ENCODE measurements at regions not wholly inside any gene's neighbourhood (a gene's known extent, or its start where the extent isn't known, plus 50 kb on each side); places are given as distances from the start of the nearest gene placed in this dataset.
"Not testable (repeated sequence)": the region's sequence is repeated elsewhere in the genome, so short reads cannot be mapped to it uniquely, and the experiment has no call there.

DNA sequence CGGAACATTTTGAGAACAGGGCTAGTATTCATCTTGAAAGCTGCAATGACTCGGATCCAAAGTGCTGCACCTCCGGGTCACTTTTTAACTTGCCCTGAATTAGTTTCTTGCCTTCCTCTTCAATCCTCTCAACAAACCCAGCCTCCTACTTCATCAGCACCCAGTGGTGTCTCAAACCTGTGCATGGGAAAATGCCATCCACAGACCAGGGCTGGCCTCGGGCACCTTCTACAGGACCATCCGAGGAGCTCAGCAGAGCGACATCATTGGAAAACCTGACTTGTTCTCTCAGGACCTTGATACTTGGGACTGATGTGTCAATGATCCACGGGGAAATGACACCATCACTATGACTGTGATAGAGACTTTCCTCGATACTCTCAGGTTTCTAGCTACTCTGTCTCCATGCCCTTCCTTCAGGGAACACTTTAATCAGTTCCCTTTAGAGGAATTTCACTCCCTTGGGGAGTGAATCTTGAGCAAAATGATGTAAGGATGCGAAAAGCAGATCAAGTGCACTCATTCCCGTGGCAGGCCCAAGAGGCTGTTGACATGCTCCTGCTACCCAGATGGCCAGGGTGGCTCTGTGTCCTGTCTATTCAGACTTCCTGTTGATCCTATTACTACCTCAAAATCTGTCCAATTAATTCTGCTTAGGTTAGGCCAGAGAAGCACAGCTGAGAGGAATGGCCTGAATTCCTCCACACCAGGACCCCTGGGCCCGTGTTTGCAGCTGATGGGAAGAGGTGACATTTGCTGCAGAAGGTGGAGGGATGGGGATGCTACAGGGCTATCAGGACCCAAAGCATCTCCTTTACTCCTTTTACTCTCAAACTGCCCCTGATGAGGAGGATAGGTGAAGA is 96.5 kb upstream of the SLC25A48 start:
- ATAC-seq, result no peak
- TF ChIP-seq BACH2 (CRISPR knock-in tag; IDR thresholded peaks at IDR 0.05; ENCODE audit: borderline replicate concordance) (no peak), SNAI2 (CRISPR knock-in tag; IDR thresholded peaks at IDR 0.05) (no peak)
- TF ChIP-seq, protein P1, sequence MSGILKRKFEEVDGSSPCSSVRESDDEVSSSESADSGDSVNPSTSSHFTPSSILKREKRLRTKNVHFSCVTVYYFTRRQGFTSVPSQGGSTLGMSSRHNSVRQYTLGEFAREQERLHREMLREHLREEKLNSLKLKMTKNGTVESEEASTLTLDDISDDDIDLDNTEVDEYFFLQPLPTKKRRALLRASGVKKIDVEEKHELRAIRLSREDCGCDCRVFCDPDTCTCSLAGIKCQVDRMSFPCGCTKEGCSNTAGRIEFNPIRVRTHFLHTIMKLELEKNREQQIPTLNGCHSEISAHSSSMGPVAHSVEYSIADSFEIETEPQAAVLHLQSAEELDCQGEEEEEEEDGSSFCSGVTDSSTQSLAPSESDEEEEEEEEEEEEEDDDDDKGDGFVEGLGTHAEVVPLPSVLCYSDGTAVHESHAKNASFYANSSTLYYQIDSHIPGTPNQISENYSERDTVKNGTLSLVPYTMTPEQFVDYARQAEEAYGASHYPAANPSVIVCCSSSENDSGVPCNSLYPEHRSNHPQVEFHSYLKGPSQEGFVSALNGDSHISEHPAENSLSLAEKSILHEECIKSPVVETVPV (CRISPR knock-in tag; IDR thresholded peaks at IDR 0.05), result no peak
- TF ChIP-seq, protein P2, sequence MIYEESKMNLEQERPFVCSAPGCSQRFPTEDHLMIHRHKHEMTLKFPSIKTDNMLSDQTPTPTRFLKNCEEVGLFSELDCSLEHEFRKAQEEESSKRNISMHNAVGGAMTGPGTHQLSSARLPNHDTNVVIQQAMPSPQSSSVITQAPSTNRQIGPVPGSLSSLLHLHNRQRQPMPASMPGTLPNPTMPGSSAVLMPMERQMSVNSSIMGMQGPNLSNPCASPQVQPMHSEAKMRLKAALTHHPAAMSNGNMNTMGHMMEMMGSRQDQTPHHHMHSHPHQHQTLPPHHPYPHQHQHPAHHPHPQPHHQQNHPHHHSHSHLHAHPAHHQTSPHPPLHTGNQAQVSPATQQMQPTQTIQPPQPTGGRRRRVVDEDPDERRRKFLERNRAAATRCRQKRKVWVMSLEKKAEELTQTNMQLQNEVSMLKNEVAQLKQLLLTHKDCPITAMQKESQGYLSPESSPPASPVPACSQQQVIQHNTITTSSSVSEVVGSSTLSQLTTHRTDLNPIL (CRISPR knock-in tag; IDR thresholded peaks at IDR 0.05; ENCODE audit: low read depth), result no peak

DNA sequence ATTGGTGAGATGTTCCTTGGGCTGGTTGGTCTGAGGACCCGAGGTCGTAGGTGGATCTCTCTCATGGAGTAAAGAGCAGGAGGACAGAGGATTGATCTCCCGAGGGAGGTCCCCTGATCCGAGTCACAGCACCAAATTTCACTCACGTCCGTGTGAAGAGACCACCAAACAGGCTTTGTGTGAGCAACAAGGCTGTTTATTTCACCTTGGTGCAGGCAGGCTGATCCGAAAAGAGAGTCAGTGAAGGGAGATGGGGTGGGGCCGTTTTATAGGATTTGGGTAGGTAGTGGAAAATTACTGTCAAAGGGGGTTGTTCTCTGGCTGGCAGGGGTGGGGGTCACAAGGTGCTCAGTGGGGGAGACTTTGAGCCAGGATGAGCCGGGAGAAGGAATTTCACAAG is 97.5 kb upstream of the SLC25A48 start:
- ATAC-seq, result not testable (repeated sequence)

DNA sequence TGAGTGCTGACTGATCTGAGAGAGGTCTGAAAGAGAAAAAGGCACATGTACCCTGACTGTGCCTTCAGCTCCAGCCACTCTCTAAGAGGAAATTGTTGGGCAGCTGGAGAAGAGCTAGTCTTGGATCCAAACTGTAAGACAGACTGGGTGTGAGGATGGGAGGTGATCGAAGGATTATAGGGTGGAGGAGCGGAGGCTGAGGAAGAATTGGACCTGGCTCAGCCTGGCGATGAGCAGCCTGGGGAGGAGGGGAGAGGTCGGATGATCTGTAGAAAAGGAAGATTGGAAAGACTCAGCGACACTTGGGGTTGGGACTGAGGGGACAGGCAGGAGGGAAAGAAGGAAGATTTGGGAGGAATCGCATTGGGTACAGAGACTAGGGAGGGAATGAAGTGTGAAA is 98.6 kb upstream of the SLC25A48 start:
- TF ChIP-seq, protein P1 (CRISPR knock-in tag; IDR thresholded peaks at IDR 0.05), result no peak
- TF ChIP-seq ZNF8 (CRISPR knock-in tag; IDR thresholded peaks at IDR 0.05) (no peak), ESRRG (CRISPR knock-in tag; IDR thresholded peaks at IDR 0.05) (no peak), ARNTL (CRISPR knock-in tag; IDR thresholded peaks at IDR 0.05; ENCODE audit: borderline replicate concordance, low read depth) (no peak), RARB (CRISPR knock-in tag; IDR thresholded peaks at IDR 0.05) (no peak)
- TF ChIP-seq, protein P2 (CRISPR knock-in tag; IDR thresholded peaks at IDR 0.05; ENCODE audit: low read depth), result no peak
- ATAC-seq, result no peak

DNA sequence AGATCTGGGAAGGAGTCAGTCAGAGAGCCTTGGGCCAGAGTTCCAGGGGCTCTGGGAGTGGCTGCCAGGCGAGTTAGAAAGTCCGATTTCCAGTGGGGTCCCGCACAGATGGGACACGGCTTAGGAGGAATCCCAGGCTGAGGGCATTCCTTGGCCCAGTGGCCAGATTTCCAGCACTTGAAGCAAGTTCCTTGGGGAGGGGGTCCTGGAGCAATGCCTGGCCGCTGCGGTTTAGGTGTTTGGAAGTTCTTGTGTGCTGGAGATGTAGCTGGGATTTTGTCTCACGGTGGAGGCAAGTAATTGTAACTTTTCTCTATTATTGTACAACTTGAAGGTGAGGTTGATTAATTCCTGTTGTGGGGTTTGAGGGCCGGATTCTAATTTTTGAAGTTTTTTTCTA is 99.5 kb upstream of the SLC25A48 start:
- not testable (repeated sequence) for ATAC-seq

DNA sequence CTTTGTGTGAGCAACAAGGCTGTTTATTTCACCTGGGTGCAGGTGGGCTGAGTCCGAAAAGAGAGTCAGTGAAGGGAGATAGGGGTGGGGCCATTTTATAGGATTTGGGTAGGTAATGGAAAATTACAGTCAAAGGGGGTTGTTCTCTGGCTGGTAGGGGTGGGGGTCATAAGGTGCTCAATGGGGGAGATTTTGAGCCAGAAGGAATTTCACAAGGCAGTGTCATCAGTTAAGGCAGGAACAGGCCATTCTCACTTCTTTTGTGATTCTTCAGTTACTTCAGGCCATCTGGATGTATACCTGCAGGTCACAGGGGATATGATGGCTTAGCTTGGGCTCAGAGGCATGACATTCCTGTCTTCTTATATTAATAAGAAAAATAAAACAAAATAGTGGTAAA is 103.4 kb upstream of the SLC25A48 start:
- ATAC-seq, result not testable (repeated sequence)

DNA sequence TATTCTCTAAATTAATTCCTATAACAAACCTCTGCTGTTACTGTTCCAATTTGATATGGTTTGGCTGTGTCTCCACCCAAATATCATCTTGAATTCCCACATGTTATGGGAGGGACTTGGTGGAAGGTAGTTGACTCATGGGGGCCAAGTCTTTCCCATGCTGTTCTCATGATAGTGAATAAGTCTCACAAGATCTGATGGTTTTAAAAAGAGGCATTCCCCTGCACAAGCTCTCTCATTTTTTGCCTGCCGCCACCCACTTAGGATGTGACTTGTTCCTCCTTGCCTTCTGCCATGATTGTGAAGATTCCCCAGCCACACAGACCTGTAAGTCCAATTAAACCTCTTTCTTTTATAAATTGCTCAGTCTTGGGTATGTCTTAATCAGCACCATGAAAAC is 104.3 kb upstream of the SLC25A48 start:
- ATAC-seq, result not testable (repeated sequence)

DNA sequence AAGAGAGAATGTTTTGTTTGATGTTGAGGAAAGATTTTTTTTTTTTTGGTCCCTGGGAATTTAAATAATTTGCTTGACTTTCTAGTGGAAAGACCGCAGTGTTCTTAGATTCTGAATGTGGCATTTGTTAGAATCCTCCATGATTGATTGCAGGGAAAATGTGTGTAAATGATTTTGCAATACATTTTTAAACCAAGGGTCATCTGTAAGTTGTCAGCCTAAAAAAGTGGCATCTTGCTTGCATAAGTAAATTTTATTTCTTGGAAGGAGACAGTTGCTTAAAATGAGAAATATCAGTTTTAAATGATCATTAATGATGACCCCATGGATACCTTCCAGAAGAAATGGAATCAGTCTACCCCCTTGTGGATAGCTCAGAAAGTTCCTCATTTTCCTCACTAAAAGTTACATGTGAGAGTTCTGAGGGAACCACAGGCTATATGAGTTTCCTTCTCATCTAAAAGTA is 105.1 kb upstream of the SLC25A48 start:
- no peak for TF ChIP-seq SNAI2 (CRISPR knock-in tag; IDR thresholded peaks at IDR 0.05)
- ATAC-seq, result no peak

DNA sequence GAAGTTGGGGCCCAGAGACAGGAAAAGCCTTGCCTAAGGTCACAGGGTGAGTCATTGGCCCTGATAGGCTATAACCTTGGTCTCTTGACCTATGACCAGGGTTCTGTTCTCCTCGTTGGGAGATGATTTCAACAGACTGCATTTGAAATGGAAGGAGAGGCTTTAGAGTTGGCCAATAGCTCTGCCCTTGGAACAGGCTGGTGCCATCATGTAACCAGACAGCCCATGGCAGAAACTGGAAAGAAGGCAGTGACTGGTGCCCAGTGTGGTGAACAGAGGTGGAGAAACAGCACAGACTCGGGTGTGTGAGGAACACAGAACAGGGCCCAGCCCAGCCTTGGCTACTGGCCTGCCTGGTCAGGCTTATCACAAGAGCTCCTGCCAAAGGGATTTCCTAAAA is 109.8 kb upstream of the SLC25A48 start:
- TF ChIP-seq BACH2 (CRISPR knock-in tag; IDR thresholded peaks at IDR 0.05; ENCODE audit: borderline replicate concordance), result no peak
- TF ChIP-seq, protein P3, sequence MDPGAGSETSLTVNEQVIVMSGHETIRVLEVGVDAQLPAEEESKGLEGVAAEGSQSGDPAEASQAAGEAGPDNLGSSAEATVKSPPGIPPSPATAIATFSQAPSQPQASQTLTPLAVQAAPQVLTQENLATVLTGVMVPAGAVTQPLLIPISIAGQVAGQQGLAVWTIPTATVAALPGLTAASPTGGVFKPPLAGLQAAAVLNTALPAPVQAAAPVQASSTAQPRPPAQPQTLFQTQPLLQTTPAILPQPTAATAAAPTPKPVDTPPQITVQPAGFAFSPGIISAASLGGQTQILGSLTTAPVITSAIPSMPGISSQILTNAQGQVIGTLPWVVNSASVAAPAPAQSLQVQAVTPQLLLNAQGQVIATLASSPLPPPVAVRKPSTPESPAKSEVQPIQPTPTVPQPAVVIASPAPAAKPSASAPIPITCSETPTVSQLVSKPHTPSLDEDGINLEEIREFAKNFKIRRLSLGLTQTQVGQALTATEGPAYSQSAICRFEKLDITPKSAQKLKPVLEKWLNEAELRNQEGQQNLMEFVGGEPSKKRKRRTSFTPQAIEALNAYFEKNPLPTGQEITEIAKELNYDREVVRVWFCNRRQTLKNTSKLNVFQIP (CRISPR knock-in tag; IDR thresholded peaks at IDR 0.05; ENCODE audit: borderline replicate concordance, low read depth), result no peak
- TF ChIP-seq ZFP3 (CRISPR knock-in tag; IDR thresholded peaks at IDR 0.05), result no peak
- no peak for TF ChIP-seq GLIS3 (CRISPR knock-in tag; IDR thresholded peaks at IDR 0.05)
- TF ChIP-seq ZNF565 (CRISPR knock-in tag; conservative IDR thresholded peaks at IDR 0.05; ENCODE audit: low read depth), result no peak
- TF ChIP-seq ZFP30 (CRISPR knock-in tag; IDR thresholded peaks at IDR 0.05), result no peak
- no peak for TF ChIP-seq OSR1 (CRISPR knock-in tag; IDR thresholded peaks at IDR 0.05)
- TF ChIP-seq, protein P4, sequence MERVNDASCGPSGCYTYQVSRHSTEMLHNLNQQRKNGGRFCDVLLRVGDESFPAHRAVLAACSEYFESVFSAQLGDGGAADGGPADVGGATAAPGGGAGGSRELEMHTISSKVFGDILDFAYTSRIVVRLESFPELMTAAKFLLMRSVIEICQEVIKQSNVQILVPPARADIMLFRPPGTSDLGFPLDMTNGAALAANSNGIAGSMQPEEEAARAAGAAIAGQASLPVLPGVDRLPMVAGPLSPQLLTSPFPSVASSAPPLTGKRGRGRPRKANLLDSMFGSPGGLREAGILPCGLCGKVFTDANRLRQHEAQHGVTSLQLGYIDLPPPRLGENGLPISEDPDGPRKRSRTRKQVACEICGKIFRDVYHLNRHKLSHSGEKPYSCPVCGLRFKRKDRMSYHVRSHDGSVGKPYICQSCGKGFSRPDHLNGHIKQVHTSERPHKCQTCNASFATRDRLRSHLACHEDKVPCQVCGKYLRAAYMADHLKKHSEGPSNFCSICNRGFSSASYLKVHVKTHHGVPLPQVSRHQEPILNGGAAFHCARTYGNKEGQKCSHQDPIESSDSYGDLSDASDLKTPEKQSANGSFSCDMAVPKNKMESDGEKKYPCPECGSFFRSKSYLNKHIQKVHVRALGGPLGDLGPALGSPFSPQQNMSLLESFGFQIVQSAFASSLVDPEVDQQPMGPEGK (CRISPR knock-in tag; IDR thresholded peaks at IDR 0.05; ENCODE audit: borderline replicate concordance), result no peak
- no peak for TF ChIP-seq CSDC2 (CRISPR knock-in tag; IDR thresholded peaks at IDR 0.05)
- TF ChIP-seq, protein P2 (CRISPR knock-in tag; IDR thresholded peaks at IDR 0.05; ENCODE audit: low read depth), result no peak
- TF ChIP-seq ZNF70 (CRISPR knock-in tag; IDR thresholded peaks at IDR 0.05), result no peak
- no peak for ATAC-seq

Measured in SK-N-SH treated with all-trans-retinoic acid at 6 μM for 48 hours (cell line).